Hepatocyte (in vitro differentiated cells): ENCODE measurements at regions not wholly inside any gene's neighbourhood (a gene's known extent, or its start where the extent isn't known, plus 50 kb on each side); places are given as distances from the start of the nearest gene placed in this dataset.

Source experiments
- EZH2 ChIP-seq: fragments of 200-600 bp; sonication (generic); IDR thresholded peaks from 2 replicates; pipeline ENCODE4 v1.6.1; 2016; ENCODE audit warnings: antibody characterized with exemption, mild to moderate bottlenecking, borderline replicate concordance
- EZH2phosphoT487 ChIP-seq: fragments of 200-600 bp; sonication (generic); IDR thresholded peaks from one replicate; pipeline ENCODE4 v1.6.1; 2018; ENCODE audit warnings: antibody characterized with exemption, mild to moderate bottlenecking, low read depth, moderate library complexity; ENCODE audit not compliant: unreplicated experiment, severe bottlenecking
- TF ChIP-seq, protein P1 (sequence below): fragments of 200-600 bp; sonication (generic); IDR thresholded peaks from 2 replicates; pipeline ENCODE4 v1.5.1; 2016; ENCODE audit warnings: antibody characterized with exemption, mild to moderate bottlenecking; ENCODE audit not compliant: poor library complexity

DNA sequence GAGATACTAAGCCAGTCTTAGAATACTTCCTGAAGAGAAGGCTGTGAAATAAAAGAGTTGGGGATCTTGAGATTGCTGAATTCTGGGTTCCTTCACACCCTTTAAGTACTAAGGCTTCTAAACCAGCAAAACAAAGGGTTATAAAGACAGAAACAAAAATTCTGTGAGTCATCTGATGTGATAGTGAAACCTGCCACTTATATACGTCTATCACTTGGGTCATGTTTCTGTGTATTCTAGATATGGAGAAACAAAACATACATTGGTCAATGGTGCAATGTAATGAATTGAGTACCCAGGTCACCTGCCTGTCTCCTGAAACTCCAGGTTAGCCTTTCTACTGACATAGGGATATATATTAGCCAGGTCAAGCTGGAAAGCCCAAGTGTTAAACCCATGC is 319.3 kb upstream of the GRAMD2B start:
- TF ChIP-seq, protein P1, sequence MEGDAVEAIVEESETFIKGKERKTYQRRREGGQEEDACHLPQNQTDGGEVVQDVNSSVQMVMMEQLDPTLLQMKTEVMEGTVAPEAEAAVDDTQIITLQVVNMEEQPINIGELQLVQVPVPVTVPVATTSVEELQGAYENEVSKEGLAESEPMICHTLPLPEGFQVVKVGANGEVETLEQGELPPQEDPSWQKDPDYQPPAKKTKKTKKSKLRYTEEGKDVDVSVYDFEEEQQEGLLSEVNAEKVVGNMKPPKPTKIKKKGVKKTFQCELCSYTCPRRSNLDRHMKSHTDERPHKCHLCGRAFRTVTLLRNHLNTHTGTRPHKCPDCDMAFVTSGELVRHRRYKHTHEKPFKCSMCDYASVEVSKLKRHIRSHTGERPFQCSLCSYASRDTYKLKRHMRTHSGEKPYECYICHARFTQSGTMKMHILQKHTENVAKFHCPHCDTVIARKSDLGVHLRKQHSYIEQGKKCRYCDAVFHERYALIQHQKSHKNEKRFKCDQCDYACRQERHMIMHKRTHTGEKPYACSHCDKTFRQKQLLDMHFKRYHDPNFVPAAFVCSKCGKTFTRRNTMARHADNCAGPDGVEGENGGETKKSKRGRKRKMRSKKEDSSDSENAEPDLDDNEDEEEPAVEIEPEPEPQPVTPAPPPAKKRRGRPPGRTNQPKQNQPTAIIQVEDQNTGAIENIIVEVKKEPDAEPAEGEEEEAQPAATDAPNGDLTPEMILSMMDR, result no peak
- TF ChIP-seq EZH2, result no peak
- TF ChIP-seq EZH2phosphoT487, result no peak
